Body of pancreas (tissue), 4 donors: ENCODE measurements at regions not wholly inside any gene's neighbourhood (a gene's known extent, or its start where the extent isn't known, plus 50 kb on each side); places are given as distances from the start of the nearest gene placed in this dataset.

Experiments
- ATAC-seq: fragments of 150-250 bp; one replicate; pipeline ENCODE4 v1.9.1; 2016
- DNase-seq, 4 donors: peaks; one replicate each; pipeline ENCODE4 v3.0.0-alpha.2; 2019
- H3K27ac ChIP-seq, 4 donors: fragments of 200-600 bp; sonication (generic); 1 replicate in 3 of 4; 2 replicates in 1 of 4; pipeline versions ENCODE4 v1.5.1 to v1.6.1; 2016 to 2019; ENCODE audit warnings: mild to moderate bottlenecking in 1 of 4, mixed read lengths in 1 of 4, moderate library complexity in 1 of 4
- H3K27me3 ChIP-seq, 2 donors: fragments of 200-600 bp; sonication (generic); one replicate each; pipeline ENCODE4 v1.6.0; 2016; ENCODE audit warnings: mild to moderate bottlenecking in 1 of 2
- H3K36me3 ChIP-seq, 2 donors: fragments of 200-600 bp; sonication (generic); replicated peaks in 1 of 2; 2 replicates each; pipeline ENCODE4 v1.5.1; 2016; ENCODE audit warnings: low read depth in 2 of 2; ENCODE audit not compliant: insufficient read depth in 1 of 2
- H3K4me1 ChIP-seq: fragments of 200-600 bp; sonication (generic); one replicate; pipeline ENCODE4 v1.6.0; 2016
- H3K4me3 ChIP-seq, 2 donors: fragments of 200-600 bp; sonication (generic); 1 replicate in 1 of 2; 2 replicates in 1 of 2; pipeline ENCODE4 v1.5.1; 2016 to 2019
- H3K9me3 ChIP-seq, 3 donors: fragments of 200-600 bp; sonication (generic); 1 replicate in 2 of 3; 2 replicates in 1 of 3; pipeline ENCODE4 v1.5.1; 2016
- POLR2A ChIP-seq, 3 donors: fragments of 450-650 bp; IDR thresholded peaks; one replicate each; pipeline ENCODE4 v1.6.1; 2016; ENCODE audit warnings: antibody characterized with exemption in 3 of 3, mild to moderate bottlenecking in 2 of 3
- WGBS, 2 donors: methylation state at CpG; one replicate each; pipeline ENCODE4 v1.1.5; 2017; 5-methylcytosine and 5-hydroxymethylcytosine counted together
- intact Hi-C: fragments of 100-400 bp; cut with DNase I; formaldehyde crosslinking; loops from one replicate; pipeline ENCODE4 v1.15.1; 2023
- TF ChIP-seq, protein P1 (sequence below), 7 experiments: fragments of 450-650 bp in 4 of 7; fragments of 200-600 bp in 3 of 7; sonication (generic) in 3 of 7; IDR thresholded peaks; one replicate each; pipeline ENCODE4 v1.5.1; 2016 to 2019; ENCODE audit warnings: antibody characterized with exemption in 7 of 7

DNA sequence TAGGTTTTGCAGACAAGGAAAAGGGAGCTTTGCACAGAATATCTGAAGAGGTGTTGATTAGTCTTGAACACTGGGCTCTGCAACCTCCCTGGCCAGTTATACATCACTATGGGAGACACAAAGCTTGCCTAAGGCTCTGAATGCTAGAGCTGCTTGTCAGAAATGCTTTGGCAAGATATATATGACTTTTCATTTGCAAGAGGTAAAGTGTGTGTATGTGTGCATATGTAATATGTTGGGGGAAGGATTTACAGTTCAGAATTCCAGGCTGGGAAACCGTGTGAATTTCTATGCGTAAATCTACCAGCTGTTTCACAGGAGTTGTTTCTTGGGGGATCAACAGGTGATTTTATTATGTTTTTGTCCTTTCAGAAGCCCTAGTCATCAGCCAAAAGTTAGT lies 350.9 kb downstream of the TMEM114 start:
- Histone ChIP-seq H3K36me3 (no peaks in the 10 kb centered on the region), H3K9me3 (no peaks in the 10 kb centered on the region), H3K27ac (no peak overlapping the region), H3K4me1 (no peaks in the 10 kb centered on the region), H3K4me3 (no peak overlapping the region), H3K27me3 (no peaks in the 10 kb centered on the region)
- DNase-seq (no peak), ATAC-seq (no peak)
- intact Hi-C loops, result no loop called here
- no peak for TF ChIP-seq POLR2A (IDR thresholded peaks at IDR 0.05)
- TF ChIP-seq, protein P1, sequence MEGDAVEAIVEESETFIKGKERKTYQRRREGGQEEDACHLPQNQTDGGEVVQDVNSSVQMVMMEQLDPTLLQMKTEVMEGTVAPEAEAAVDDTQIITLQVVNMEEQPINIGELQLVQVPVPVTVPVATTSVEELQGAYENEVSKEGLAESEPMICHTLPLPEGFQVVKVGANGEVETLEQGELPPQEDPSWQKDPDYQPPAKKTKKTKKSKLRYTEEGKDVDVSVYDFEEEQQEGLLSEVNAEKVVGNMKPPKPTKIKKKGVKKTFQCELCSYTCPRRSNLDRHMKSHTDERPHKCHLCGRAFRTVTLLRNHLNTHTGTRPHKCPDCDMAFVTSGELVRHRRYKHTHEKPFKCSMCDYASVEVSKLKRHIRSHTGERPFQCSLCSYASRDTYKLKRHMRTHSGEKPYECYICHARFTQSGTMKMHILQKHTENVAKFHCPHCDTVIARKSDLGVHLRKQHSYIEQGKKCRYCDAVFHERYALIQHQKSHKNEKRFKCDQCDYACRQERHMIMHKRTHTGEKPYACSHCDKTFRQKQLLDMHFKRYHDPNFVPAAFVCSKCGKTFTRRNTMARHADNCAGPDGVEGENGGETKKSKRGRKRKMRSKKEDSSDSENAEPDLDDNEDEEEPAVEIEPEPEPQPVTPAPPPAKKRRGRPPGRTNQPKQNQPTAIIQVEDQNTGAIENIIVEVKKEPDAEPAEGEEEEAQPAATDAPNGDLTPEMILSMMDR (IDR thresholded peaks at IDR 0.05), result no peak
- 45 to 64% methylated on average over 2 of the region's 2 CpGs for WGBS, 2 donors

DNA sequence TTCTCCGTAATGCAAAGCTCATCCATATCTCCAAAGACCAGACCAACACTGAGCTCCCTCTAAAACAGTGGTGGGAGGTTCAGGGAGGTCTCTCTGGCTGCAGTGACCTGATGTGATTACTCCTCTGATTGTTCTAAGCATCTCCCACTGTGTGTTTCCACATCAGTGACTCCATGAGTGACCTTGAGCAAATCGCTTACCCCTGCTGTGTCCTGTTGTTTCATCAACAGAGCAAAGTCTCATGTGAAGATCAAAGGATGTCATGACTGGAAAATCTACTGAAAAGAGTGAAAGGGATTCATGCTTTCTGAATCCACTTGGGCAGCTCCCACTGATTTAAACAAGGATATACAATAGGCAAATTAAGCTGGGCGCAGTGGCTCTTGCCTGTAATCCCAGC lies 352.9 kb downstream of the TMEM114 start:
- Histone ChIP-seq H3K27me3 (no peaks in the 10 kb centered on the region), H3K4me1 (no peaks in the 10 kb centered on the region), H3K4me3 (no peak overlapping the region), H3K9me3 (no peaks in the 10 kb centered on the region), H3K36me3 (no peaks in the 10 kb centered on the region), H3K27ac (no peak overlapping the region)
- ATAC-seq, result no peak
- no peak for TF ChIP-seq POLR2A (IDR thresholded peaks at IDR 0.05)
- TF ChIP-seq, protein P1 (IDR thresholded peaks at IDR 0.05), result no peak
- 81 to 82% methylated on average over 3 of the region's 3 CpGs for WGBS, 2 donors
- no peak for DNase-seq
- intact Hi-C loops, result no loop called here

DNA sequence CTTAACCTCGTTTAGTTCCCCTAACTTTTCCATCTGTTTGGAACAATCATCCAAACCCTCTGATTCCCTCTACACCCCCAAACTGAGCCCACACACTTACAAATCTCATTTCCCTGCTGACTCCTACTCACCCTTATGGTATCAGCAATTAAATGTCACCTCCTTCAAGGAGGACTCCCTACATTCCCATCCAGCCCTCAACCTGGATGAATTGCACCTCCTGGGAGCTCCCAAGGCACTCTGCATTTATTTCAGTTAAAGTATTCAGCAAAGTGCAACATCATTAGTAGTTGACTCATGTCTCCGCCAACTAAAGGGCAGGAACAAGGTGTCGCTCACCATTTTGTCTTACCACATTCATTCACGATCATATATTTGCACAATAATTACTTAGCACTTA lies 353.5 kb downstream of the TMEM114 start:
- H3K9me3 ChIP-seq, result no peaks in the 10 kb centered on the region
- H3K27ac ChIP-seq, result no peak overlapping the region
- H3K36me3 ChIP-seq, result no peaks in the 10 kb centered on the region
- 71 to 73% methylated on average over 4 of the region's 4 CpGs for WGBS, 2 donors
- intact Hi-C loops, result no loop called here
- H3K27me3 ChIP-seq, result no peaks in the 10 kb centered on the region
- TF ChIP-seq, protein P1 (IDR thresholded peaks at IDR 0.05), result no peak
- ATAC-seq (no peak), DNase-seq (no peak)
- H3K4me1 ChIP-seq, result no peaks in the 10 kb centered on the region
- no peak overlapping the region for H3K4me3 ChIP-seq

DNA sequence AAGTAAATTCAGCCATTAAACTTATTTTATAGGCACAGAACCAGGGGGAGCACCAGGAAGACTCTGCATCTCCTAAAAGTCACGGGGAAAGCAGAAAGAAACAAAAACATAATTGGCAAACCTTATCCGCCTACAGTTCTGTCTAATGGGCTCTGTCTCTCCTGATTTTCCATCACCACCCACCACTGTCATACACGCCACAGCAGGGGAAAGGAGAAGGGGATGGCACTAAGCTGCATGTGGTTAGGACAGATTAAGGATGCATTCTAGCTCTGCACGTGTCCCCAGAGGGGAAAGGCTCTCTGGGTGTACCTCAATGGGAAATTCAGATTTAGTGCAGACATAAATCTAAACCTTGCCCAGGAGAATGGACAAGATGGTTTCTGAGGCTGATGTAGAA lies 359.8 kb downstream of the TMEM114 start:
- H3K27me3 ChIP-seq, result no peaks in the 10 kb centered on the region
- no peak overlapping the region for H3K4me3 ChIP-seq
- no peak for ATAC-seq
- 53 to 61% methylated on average over 4 of the region's 4 CpGs for WGBS, 2 donors
- DNase-seq, result no peak
- TF ChIP-seq POLR2A (IDR thresholded peaks at IDR 0.05), result no peak
- TF ChIP-seq, protein P1 (IDR thresholded peaks at IDR 0.05), result no peak
- no peaks in the 10 kb centered on the region for H3K9me3 ChIP-seq
- H3K4me1 ChIP-seq, result no peaks in the 10 kb centered on the region
- intact Hi-C loops, result no loop called here
- no peaks in the 10 kb centered on the region for H3K36me3 ChIP-seq
- no peak overlapping the region for H3K27ac ChIP-seq

DNA sequence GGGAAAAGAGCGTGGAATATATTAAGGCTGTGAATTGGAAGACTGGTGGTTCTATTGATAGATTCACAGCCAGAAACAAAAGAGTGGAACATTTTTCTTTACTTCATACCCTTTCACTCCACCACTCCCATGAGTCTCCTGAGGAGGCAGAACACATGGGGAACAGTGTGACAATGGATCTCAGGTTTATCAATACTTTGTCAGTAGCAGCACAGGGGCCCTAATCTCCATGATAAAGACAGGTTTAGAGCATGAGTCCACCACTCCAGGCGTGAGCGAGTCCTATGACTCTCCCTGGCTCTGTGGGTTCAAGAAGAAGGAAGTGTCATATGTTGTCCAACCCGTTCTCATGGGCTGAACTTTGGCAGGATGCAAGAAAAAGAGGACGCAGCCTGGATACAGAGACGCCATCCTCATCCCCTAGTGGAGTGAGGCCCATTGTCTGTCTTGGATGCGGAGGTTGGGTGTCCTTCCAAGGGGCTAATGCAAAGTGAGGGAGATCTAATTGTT lies 361.2 kb downstream of the TMEM114 start:
- intact Hi-C loops, result no loop called here
- WGBS, 2 donors, result 56 to 58% methylated on average over 7 of the region's 7 CpGs
- no peak for ATAC-seq
- Histone ChIP-seq H3K9me3 (no peaks in the 10 kb centered on the region), H3K4me3 (no peak overlapping the region), H3K4me1 (no peaks in the 10 kb centered on the region), H3K27ac (no peak overlapping the region), H3K36me3 (no peaks in the 10 kb centered on the region), H3K27me3 (no peaks in the 10 kb centered on the region)
- TF ChIP-seq POLR2A (IDR thresholded peaks at IDR 0.05), result no peak
- TF ChIP-seq, protein P1 (IDR thresholded peaks at IDR 0.05), result no peak
- DNase-seq, result no peak
